GM19467 (cell line): ENCODE measurements at regions not wholly inside any gene's neighbourhood (a gene's known extent, or its start where the extent isn't known, plus 50 kb on each side); places are given as distances from the start of the nearest gene placed in this dataset.

Experiments used
- ATAC-seq: cut with Tn5 transposase; IDR thresholded peaks from one replicate; pipeline ENCODE4 v1.9.1; 2021; ENCODE audit warnings: mild to moderate bottlenecking, moderate library complexity; ENCODE audit not compliant: unreplicated experiment

- no peak for ATAC-seq
Measured at GRCh38 chr4:180058691-180059215, 2184.4 kb upstream of the TENM3 start.

- no peak for ATAC-seq
Measured at GRCh38 chr4:180059216-180059881, 2183.9 kb upstream of the TENM3 start.

- no peak for ATAC-seq
Measured at GRCh38 chr4:180060159-180060889, 2182.9 kb upstream of the TENM3 start.

GRCh38 chr4:180081072-180081471 is 2162.1 kb upstream of the TENM3 start:
- no peak for ATAC-seq

- ATAC-seq: no peak
Measured at GRCh38 chr4:180084561-180084960, 2158.6 kb upstream of the TENM3 start.

- no peak for ATAC-seq
Measured at GRCh38 chr4:180086480-180087190, 2156.6 kb upstream of the TENM3 start.

- no peak for ATAC-seq
Measured at GRCh38 chr4:180098586-180098985, 2144.6 kb upstream of the TENM3 start.

GRCh38 chr4:180099957-180100356 is 2143.2 kb upstream of the TENM3 start:
- no peak for ATAC-seq

- ATAC-seq: no peak
Measured at GRCh38 chr4:180100433-180101344, 2142.5 kb upstream of the TENM3 start.

GRCh38 chr4:180101348-180102083 is 2141.7 kb upstream of the TENM3 start:
- ATAC-seq: no peak

- no peak for ATAC-seq
Measured at GRCh38 chr4:180103794-180104193, 2139.4 kb upstream of the TENM3 start.

- ATAC-seq: no peak
Measured at GRCh38 chr4:180105362-180105761, 2137.8 kb upstream of the TENM3 start.

GRCh38 chr4:180106122-180106521 is 2137.1 kb upstream of the TENM3 start:
- no peak for ATAC-seq

- no peak for ATAC-seq
Measured at GRCh38 chr4:180106997-180107396, 2136.2 kb upstream of the TENM3 start.

- no peak for ATAC-seq
Measured at GRCh38 chr4:180116840-180117239, 2126.4 kb upstream of the TENM3 start.

- ATAC-seq: no peak
Measured at GRCh38 chr4:180120068-180120467, 2123.1 kb upstream of the TENM3 start.

- no peak for ATAC-seq
Measured at GRCh38 chr4:180134091-180134866, 2108.9 kb upstream of the TENM3 start.

- no peak for ATAC-seq
Measured at GRCh38 chr4:180141734-180142133, 2101.5 kb upstream of the TENM3 start.

- no peak for ATAC-seq
Measured at GRCh38 chr4:180148737-180149136, 2094.5 kb upstream of the TENM3 start.
